HEK293 (cell line): ENCODE measurements at regions not wholly inside any gene's neighbourhood (a gene's known extent, or its start where the extent isn't known, plus 50 kb on each side); places are given as distances from the start of the nearest gene placed in this dataset.
A peak's percentile ranks its signal among the peaks of the same experiment; 100 is the strongest.

Source experiments
- CTCF ChIA-PET: fragments of 350-600 bp; formaldehyde crosslinking; extraction: SDS; loops from one replicate; lab custom pipeline; 2021; ENCODE audit warnings: antibody characterized with exemption; lab: Yijun Ruan, JAX
- POLR2A ChIA-PET: fragments of 300-600 bp; formaldehyde crosslinking; extraction: SDS; loops from one replicate; lab custom pipeline; 2020; ENCODE audit warnings: antibody characterized with exemption, inconsistent platforms; lab: Yijun Ruan, JAX
- H3K27ac ChIP-seq: fragments of 200-500 bp; sonication (Bioruptor generic); 2 replicates; pipeline ENCODE4 v1.5.1; 2014; ENCODE audit warnings: low read depth, low read length, control low read depth, inconsistent platforms; ENCODE audit errors: extremely low read depth
- H3K36me3 ChIP-seq, 2 experiments: fragments of 200-500 bp in 1 of 2; sonication (Bioruptor generic) in 1 of 2; 1 replicate in 1 of 2; 2 replicates in 1 of 2; pipeline ENCODE4 v1.5.1; 2014 to 2017; ENCODE audit warnings: inconsistent platforms in 2 of 2, low read length in 2 of 2; ENCODE audit not compliant: control insufficient read depth in 2 of 2, insufficient read depth in 1 of 2
- H3K4me1 ChIP-seq: fragments of 200-500 bp; sonication (Bioruptor generic); 2 replicates; pipeline ENCODE4 v1.5.1; 2014; ENCODE audit warnings: mild to moderate bottlenecking, low read length, inconsistent platforms; ENCODE audit not compliant: control insufficient read depth, insufficient read depth
- H3K4me3 ChIP-seq: 2 replicates; pipeline ENCODE4 v1.5.1; 2011; ENCODE audit warnings: low read depth, mild to moderate bottlenecking, control low read depth, low read length, moderate library complexity
- H3K9me3 ChIP-seq: fragments of 200-500 bp; sonication (Bioruptor generic); 2 replicates; pipeline ENCODE4 v1.5.1; 2014; ENCODE audit warnings: low read depth, low read length, inconsistent platforms; ENCODE audit not compliant: control insufficient read depth, insufficient read depth
- FEZF1 ChIP-seq: fragments of 450-650 bp; formaldehyde crosslinking; IDR thresholded peaks from 2 replicates; pipeline ENCODE4 v1.5.1; 2016; ENCODE audit warnings: missing biosample characterization, missing genetic modification characterization
- GFI1B ChIP-seq: fragments of 450-650 bp; formaldehyde crosslinking; IDR thresholded peaks from 2 replicates; pipeline ENCODE4 v1.5.1; 2016; ENCODE audit warnings: missing biosample characterization, missing genetic modification characterization
- MYNN ChIP-seq: fragments of 450-650 bp; formaldehyde crosslinking; IDR thresholded peaks from 2 replicates; pipeline ENCODE4 v1.5.1; 2016; ENCODE audit warnings: missing biosample characterization, missing genetic modification characterization, borderline replicate concordance
- MZF1 ChIP-seq: fragments of 450-650 bp; formaldehyde crosslinking; IDR thresholded peaks from 2 replicates; pipeline ENCODE4 v1.5.1; 2017; ENCODE audit warnings: missing biosample characterization, missing genetic modification characterization, borderline replicate concordance
- OSR2 ChIP-seq: fragments of 450-650 bp; formaldehyde crosslinking; IDR thresholded peaks from 2 replicates; pipeline ENCODE4 v1.5.1; 2016; ENCODE audit warnings: missing biosample characterization, missing genetic modification characterization
- SETDB1 ChIP-seq: IDR thresholded peaks from one replicate; pipeline ENCODE4 v1.6.1; 2017; ENCODE audit warnings: mild to moderate bottlenecking, low read length, moderate library complexity, mixed read lengths; ENCODE audit not compliant: insufficient read length
- ZBTB7A ChIP-seq: fragments of 450-650 bp; formaldehyde crosslinking; IDR thresholded peaks from 2 replicates; pipeline ENCODE4 v1.5.1; 2016; ENCODE audit warnings: low read depth, missing biosample characterization, missing genetic modification characterization
- ZFP3 ChIP-seq: fragments of 450-650 bp; formaldehyde crosslinking; IDR thresholded peaks from 2 replicates; pipeline ENCODE4 v1.5.1; 2016; ENCODE audit warnings: low read depth, missing biosample characterization, missing genetic modification characterization
- ZFP37 ChIP-seq: fragments of 450-650 bp; formaldehyde crosslinking; IDR thresholded peaks from 2 replicates; pipeline ENCODE4 v1.5.1; 2016; ENCODE audit warnings: missing biosample characterization, missing genetic modification characterization
- ZNF132 ChIP-seq: fragments of 450-650 bp; formaldehyde crosslinking; IDR thresholded peaks from 2 replicates; pipeline ENCODE4 v1.5.1; 2017; ENCODE audit warnings: missing biosample characterization, missing genetic modification characterization, borderline replicate concordance
- ZNF133 ChIP-seq: fragments of 450-650 bp; formaldehyde crosslinking; IDR thresholded peaks from 2 replicates; pipeline ENCODE4 v1.5.1; 2016; ENCODE audit warnings: missing biosample characterization, missing genetic modification characterization
- ZNF146 ChIP-seq: fragments of 450-650 bp; formaldehyde crosslinking; IDR thresholded peaks from 2 replicates; pipeline ENCODE4 v1.5.1; 2016; ENCODE audit warnings: missing biosample characterization, missing genetic modification characterization
- ZNF174 ChIP-seq: fragments of 450-650 bp; formaldehyde crosslinking; IDR thresholded peaks from 2 replicates; pipeline ENCODE4 v1.5.0; 2017; ENCODE audit warnings: missing biosample characterization, mild to moderate bottlenecking, missing genetic modification characterization
- ZNF175 ChIP-seq: fragments of 450-650 bp; formaldehyde crosslinking; IDR thresholded peaks from 2 replicates; pipeline ENCODE4 v1.5.1; 2016; ENCODE audit warnings: missing biosample characterization, missing genetic modification characterization
- ZNF23 ChIP-seq: fragments of 450-650 bp; formaldehyde crosslinking; IDR thresholded peaks from 2 replicates; pipeline ENCODE4 v1.5.1; 2016; ENCODE audit warnings: missing biosample characterization, missing genetic modification characterization, borderline replicate concordance
- ZNF354C ChIP-seq: fragments of 450-650 bp; formaldehyde crosslinking; IDR thresholded peaks from 2 replicates; pipeline ENCODE4 v1.5.1; 2016; ENCODE audit warnings: missing biosample characterization, missing genetic modification characterization, low read depth, borderline replicate concordance
- ZNF426 ChIP-seq: fragments of 450-650 bp; formaldehyde crosslinking; IDR thresholded peaks from 2 replicates; pipeline ENCODE4 v1.5.1; 2017; ENCODE audit warnings: missing biosample characterization, missing genetic modification characterization, mild to moderate bottlenecking, inconsistent platforms, moderate library complexity
- ZNF433 ChIP-seq: fragments of 450-650 bp; formaldehyde crosslinking; IDR thresholded peaks from 2 replicates; pipeline ENCODE4 v1.5.1; 2016; ENCODE audit warnings: missing biosample characterization, missing genetic modification characterization, low read depth
- ZNF549 ChIP-seq: fragments of 450-650 bp; IDR thresholded peaks from 2 replicates; pipeline ENCODE4 v1.5.1; 2018; ENCODE audit warnings: missing biosample characterization, missing genetic modification characterization, mild to moderate bottlenecking, inconsistent platforms, moderate library complexity
- ZNF600 ChIP-seq: fragments of 450-650 bp; formaldehyde crosslinking; IDR thresholded peaks from 2 replicates; pipeline ENCODE4 v1.5.1; 2016; ENCODE audit warnings: missing biosample characterization, missing genetic modification characterization
- ZNF654 ChIP-seq: fragments of 450-650 bp; formaldehyde crosslinking; IDR thresholded peaks from 2 replicates; pipeline ENCODE4 v1.5.1; 2016; ENCODE audit warnings: low read depth, missing biosample characterization, missing genetic modification characterization
- ZNF768 ChIP-seq: fragments of 450-650 bp; formaldehyde crosslinking; IDR thresholded peaks from 2 replicates; pipeline ENCODE4 v1.5.1; 2018; ENCODE audit warnings: missing biosample characterization, mild to moderate bottlenecking, missing genetic modification characterization
- ZNF791 ChIP-seq: fragments of 450-650 bp; formaldehyde crosslinking; IDR thresholded peaks from 2 replicates; pipeline ENCODE4 v1.5.1; 2016; ENCODE audit warnings: missing biosample characterization, missing genetic modification characterization
- TF ChIP-seq, protein P1 (sequence below): IDR thresholded peaks from 2 replicates; pipeline ENCODE4 v1.6.1; 2011; ENCODE audit warnings: mild to moderate bottlenecking, low read depth, low read length, borderline replicate concordance
- TF ChIP-seq, protein P2 (sequence below): fragments of 450-650 bp; formaldehyde crosslinking; IDR thresholded peaks from 2 replicates; pipeline ENCODE4 v1.5.1; 2017; ENCODE audit warnings: missing biosample characterization, missing genetic modification characterization

DNA sequence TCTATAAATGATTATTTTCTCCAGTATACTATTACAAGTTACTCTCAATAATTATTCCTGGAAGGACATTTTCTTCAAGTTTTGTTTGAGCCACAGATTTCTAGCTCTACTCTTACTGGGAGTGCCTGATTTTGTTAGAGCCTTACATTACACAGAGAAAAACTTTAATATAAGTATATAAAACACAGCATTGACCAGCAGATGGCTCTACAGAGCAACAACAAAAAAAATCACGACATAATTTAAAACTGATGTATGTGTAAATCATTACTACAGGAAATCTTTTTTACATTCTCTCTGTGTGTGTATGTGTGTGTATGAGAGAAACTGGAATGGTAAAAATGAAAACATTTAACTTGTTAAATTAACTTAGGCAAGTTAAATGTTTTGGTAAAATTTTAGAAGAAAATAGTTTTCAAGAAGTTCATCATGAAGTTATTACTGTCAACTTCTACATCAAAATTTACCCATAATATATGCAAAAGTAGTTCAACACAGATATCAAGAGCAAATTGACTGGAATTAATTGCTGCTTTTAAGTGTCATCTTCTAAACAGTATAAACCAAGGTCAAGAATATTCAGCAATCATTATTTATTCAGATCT is 103.3 kb downstream of the MDH1 start:
- ChIA-PET CTCF (interaction anchor here (0.6 to 2.4 kb wide), 19 partner anchors 9 to 200 kb away, joined by 3 to 14 read pairs (median 4); no protein-coding TSS in a partner anchor), POLR2A (no interaction called here)
- no peaks in the 10 kb centered on the region for H3K9me3 ChIP-seq
- TF ChIP-seq, protein P1, sequence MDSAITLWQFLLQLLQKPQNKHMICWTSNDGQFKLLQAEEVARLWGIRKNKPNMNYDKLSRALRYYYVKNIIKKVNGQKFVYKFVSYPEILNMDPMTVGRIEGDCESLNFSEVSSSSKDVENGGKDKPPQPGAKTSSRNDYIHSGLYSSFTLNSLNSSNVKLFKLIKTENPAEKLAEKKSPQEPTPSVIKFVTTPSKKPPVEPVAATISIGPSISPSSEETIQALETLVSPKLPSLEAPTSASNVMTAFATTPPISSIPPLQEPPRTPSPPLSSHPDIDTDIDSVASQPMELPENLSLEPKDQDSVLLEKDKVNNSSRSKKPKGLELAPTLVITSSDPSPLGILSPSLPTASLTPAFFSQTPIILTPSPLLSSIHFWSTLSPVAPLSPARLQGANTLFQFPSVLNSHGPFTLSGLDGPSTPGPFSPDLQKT, result no peak
- no peak for TF ChIP-seq MZF1 (tag by site-specific recombination)
- no peak for TF ChIP-seq ZNF768 (tag by site-specific recombination)
- TF ChIP-seq ZFP37 (tag by site-specific recombination), result no peak
- TF ChIP-seq, protein P2, sequence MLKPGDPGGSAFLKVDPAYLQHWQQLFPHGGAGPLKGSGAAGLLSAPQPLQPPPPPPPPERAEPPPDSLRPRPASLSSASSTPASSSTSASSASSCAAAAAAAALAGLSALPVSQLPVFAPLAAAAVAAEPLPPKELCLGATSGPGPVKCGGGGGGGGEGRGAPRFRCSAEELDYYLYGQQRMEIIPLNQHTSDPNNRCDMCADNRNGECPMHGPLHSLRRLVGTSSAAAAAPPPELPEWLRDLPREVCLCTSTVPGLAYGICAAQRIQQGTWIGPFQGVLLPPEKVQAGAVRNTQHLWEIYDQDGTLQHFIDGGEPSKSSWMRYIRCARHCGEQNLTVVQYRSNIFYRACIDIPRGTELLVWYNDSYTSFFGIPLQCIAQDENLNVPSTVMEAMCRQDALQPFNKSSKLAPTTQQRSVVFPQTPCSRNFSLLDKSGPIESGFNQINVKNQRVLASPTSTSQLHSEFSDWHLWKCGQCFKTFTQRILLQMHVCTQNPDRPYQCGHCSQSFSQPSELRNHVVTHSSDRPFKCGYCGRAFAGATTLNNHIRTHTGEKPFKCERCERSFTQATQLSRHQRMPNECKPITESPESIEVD (tag by site-specific recombination), result no peak
- peak; percentile 37 for TF ChIP-seq ZNF654 (tag by site-specific recombination)
- H3K4me1 ChIP-seq, result no peaks in the 10 kb centered on the region
- H3K4me3 ChIP-seq, result no peak overlapping the region
- H3K36me3 ChIP-seq, result no peaks in the 10 kb centered on the region
- no peak overlapping the region for H3K27ac ChIP-seq

DNA sequence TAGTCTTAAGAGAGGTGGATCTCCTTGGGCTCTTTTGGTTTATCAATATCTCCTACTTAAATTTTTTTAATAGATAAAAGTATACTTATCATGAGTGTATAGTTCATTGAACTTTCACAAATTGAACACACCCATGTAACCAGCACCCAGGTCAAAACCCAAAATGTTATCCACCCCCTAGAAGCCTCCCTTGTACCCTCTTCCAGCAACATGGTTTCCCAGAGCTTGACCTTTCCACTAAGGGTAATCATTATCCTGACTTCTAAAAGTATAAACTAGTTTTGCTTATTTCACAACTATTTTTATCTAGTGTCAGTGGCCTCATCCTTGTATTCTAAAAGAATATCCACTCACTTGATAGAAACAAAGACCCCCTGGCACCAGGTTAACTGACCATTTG is 106.8 kb downstream of the MDH1 start:
- Histone ChIP-seq H3K4me3 (no peak overlapping the region), H3K36me3 (no peaks in the 10 kb centered on the region), H3K9me3 (no peaks in the 10 kb centered on the region), H3K4me1 (no peaks in the 10 kb centered on the region), H3K27ac (no peak overlapping the region)
- ChIA-PET POLR2A (no interaction called here), CTCF (interaction anchor here (0.6 to 1.5 kb wide), 2 partner anchors 166 to 180 kb away, joined by 3 to 8 read pairs; no protein-coding TSS in a partner anchor)
- TF ChIP-seq OSR2 (tag by site-specific recombination) (no peak), GFI1B (no peak), ZBTB7A (tag by site-specific recombination) (no peak), ZNF354C (tag by site-specific recombination) (no peak), FEZF1 (tag by site-specific recombination) (no peak), ZNF146 (tag by site-specific recombination) (no peak), ZNF174 (tag by site-specific recombination) (no peak), ZNF175 (tag by site-specific recombination) (no peak)

DNA sequence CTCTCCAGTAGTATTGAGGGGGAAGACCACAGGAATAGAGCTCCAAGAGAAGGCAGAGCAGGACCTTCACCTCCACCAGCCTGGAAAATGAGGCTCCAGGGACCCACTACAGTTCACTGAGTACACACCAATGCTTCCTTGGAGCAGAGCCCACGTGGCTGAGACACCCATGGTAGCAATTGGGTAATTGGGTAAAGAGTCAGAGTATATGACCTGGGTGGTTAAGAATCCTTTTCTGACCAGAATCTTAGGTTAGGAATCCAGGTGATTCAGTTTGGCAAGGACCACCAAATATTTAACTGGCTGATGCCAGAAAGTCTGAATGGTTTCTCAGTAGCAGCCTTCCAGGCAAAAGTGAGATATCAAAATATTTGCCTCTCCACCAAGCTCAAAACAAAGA is 107.7 kb downstream of the MDH1 start:
- H3K36me3 ChIP-seq, result no peaks in the 10 kb centered on the region
- H3K4me1 ChIP-seq, result no peaks in the 10 kb centered on the region
- ChIA-PET CTCF (interaction anchor here (1.5 kb wide), 1 partner anchor 165 kb away, joined by 8 read pairs; no protein-coding TSS in a partner anchor), POLR2A (no interaction called here)
- H3K27ac ChIP-seq, result no peak overlapping the region
- H3K9me3 ChIP-seq, result no peaks in the 10 kb centered on the region
- no peak overlapping the region for H3K4me3 ChIP-seq
- TF ChIP-seq ZNF132 (tag by site-specific recombination) (no peak), ZNF133 (tag by site-specific recombination) (no peak), ZNF23 (tag by site-specific recombination) (no peak), ZNF600 (tag by site-specific recombination) (no peak), ZNF433 (no peak), ZNF549 (no peak), ZNF791 (tag by site-specific recombination) (no peak), ZFP3 (tag by site-specific recombination) (no peak), SETDB1 (no peak), ZNF426 (tag by site-specific recombination) (no peak), ZFP37 (tag by site-specific recombination) (no peak), MYNN (no peak)
